GM13976 (cell line): ENCODE measurements at regions not wholly inside any gene's neighbourhood (a gene's known extent, or its start where the extent isn't known, plus 50 kb on each side); places are given as distances from the start of the nearest gene placed in this dataset.

ENCODE experiments used
- DNase-seq: peaks from one replicate; pipeline ENCODE4 v3.0.0; 2012; ENCODE audit warnings: low spot score
- in situ Hi-C: fragments of 300-500 bp; cut with MboI; formaldehyde crosslinking; loops from one replicate; pipeline ENCODE4 v1.12.0; 2022; ENCODE audit warnings: low sequenced_read_pairs, mixed read lengths, inconsistent platforms; ENCODE audit not compliant: unreplicated experiment
- TF ChIP-seq, protein P1 (sequence below): IDR thresholded peaks from 2 replicates; pipeline ENCODE4 v1.5.1; 2012; ENCODE audit warnings: borderline replicate concordance, mild to moderate bottlenecking; ENCODE audit not compliant: insufficient read depth; ENCODE audit errors: extremely low read depth, missing control alignments, control extremely low read depth

DNA sequence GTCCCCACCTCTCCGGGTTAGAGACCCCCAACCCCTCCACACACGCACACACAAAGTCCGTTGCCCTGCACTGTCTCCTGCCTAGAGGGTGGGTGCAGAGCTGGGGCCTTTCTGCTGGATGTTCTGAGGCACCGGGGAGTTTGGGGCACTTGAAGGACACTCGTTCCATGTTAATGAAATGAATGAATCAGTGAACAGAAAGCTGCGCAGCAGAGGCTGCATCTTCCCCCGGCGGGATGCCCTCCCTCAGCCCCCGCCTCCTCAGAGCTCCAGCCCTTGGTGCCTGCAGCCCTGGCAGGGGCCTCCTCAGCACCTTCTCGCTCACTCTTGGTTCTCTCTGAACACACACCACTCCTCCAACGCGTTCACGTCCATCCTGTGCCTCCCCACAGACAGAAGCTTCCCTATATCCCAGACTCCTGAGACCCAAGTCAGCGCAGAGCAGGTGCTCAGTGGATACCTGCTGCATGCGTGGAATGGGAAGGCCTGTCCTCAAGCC is 611.9 kb downstream of the TBC1D22A start:
- DNase-seq, result no peak
- TF ChIP-seq, protein P1, sequence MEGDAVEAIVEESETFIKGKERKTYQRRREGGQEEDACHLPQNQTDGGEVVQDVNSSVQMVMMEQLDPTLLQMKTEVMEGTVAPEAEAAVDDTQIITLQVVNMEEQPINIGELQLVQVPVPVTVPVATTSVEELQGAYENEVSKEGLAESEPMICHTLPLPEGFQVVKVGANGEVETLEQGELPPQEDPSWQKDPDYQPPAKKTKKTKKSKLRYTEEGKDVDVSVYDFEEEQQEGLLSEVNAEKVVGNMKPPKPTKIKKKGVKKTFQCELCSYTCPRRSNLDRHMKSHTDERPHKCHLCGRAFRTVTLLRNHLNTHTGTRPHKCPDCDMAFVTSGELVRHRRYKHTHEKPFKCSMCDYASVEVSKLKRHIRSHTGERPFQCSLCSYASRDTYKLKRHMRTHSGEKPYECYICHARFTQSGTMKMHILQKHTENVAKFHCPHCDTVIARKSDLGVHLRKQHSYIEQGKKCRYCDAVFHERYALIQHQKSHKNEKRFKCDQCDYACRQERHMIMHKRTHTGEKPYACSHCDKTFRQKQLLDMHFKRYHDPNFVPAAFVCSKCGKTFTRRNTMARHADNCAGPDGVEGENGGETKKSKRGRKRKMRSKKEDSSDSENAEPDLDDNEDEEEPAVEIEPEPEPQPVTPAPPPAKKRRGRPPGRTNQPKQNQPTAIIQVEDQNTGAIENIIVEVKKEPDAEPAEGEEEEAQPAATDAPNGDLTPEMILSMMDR, result no peak
- in situ Hi-C loops, result no loop called here

DNA sequence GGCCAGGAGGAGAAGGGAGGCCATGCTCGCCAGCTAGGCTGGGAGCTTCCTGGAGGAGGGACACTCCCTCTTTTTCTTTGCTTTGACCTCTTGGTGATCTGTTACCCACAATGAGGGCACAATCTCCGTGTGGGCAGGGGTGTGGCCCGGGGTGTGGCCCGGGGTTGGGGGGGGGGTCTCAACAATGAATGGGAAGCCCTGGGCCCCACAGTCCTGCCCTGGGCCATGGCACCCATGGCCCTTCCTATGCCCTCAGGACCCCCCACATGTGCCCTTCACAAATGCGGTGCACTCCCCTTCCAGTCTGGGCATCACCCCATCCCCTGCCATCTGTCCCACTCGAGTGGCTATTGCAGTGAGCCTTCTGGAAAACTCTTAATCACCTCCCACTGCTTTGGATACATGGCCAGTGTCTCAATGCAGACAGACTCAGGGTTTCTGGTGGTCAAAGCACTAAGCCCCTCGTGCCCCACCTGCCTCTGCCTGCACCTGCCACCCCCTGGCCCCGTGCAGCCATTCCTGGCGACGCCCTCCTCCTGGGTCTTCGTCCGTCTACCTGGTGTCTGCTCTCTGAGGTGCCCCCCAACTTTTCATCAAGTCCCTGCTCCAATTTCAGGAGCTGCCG is 611.3 kb downstream of the TBC1D22A start:
- no peak for DNase-seq
- TF ChIP-seq, protein P1, result no peak
- in situ Hi-C loops, result no loop called here

DNA sequence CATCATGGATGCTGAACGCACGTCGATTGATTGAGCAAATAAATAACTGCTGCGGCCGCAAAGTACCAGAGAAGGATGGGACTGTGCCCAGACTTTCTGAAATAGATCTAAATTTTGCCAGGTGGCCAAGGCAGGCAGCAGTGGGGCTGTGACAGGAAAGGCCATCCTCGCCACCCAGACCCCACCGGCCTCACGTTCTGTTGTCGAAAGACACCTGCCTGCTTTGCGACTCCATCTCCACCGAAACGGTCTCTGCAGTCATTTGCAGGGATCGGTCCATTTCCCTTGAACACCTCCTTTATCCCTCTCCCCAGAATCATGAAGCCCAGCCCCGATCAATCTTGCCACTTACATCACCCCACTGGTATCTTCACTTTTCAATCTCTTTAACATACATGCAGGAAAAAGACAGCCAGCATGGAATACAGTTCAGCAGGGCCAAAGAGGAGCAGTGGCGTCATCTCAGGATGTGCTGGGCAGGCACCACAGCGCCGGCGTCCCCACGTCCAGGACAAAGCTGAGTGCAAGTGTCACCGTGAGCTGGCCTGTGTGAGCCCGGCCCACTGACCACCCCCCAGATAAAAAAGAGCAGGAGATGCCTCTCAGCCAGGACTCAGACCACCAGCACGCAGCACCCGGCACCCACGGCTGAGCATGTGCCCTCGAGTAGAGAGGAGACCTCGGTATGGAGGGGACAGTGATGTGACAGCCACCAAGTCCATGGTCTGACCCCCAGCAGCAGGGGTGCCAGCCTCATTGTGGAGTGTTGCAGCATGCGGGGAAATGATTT is 610.3 kb downstream of the TBC1D22A start:
- in situ Hi-C loops, result no loop called here
- DNase-seq, result no peak
- TF ChIP-seq, protein P1, result no peak

DNA sequence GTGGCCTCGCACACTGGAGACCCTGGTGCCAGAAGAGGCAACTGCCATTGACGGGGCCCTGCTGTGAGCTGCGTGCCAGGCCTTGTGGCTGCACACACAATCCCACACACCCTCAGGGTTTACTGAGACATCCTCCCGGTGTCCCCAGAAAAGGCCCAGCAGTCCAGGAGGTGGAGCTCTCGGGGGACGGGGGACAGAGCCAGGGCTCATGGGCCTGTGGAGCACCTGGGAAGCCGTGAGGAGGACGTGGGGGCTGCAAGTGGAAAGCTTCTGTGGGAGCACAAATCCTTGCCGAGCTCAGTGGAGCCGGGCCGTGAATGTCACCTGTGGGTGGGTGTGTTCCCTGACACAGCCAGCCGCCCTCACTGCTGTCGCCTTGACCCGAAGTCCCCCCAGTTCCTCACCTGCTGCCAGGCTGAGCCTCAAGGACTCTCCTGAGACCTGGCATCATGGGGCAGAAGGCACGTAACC is 609.7 kb downstream of the TBC1D22A start:
- DNase-seq, result no peak
- in situ Hi-C loops, result no loop called here
- TF ChIP-seq, protein P1, result no peak

DNA sequence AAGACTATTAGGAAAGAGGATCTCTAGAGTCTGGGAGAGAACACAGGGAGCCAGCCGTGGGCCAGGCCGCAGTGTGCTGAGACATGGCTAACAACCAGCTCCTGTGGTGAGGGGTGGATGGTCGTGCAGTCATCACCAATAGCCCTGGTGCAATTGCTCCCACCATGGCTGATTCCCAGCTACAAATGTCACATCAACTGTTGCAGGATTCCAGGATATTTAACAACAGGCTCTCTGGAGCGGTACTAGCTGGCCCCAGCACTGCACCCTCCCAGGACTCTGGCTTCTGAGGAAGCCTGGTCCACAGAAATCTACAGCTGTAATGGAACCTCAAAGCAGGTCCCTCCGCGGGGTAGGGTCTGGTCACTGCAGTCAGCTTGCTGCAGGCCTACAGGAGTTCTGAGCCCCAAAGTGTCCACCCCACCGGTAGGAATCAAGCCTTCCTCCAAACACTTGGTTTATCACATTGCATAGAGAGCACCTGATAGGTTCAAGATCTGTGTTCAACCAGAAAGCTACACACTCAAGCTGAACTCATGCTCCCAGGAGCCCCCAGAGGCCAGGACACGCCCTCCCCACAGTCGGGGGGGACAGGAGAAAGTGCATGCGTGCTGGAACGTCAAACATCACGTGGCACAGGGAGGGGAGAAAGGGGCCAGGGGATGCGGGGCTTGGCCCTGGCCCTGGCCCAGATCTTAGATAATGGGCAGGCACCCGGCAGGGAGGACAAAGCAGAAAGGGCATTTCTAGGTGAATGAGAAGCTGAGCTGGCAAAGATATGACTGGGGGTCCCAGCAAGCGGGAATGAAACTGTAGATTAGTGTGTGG is 609.0 kb downstream of the TBC1D22A start:
- TF ChIP-seq, protein P1, result no peak
- in situ Hi-C loops, result no loop called here
- no peak for DNase-seq
